ENCODE measurements at regions not wholly inside any gene's neighbourhood (a gene's known extent, or its start where the extent isn't known, plus 50 kb on each side); places are given as distances from the start of the nearest gene placed in this dataset.

GRCh38 chr1:116299248-116299647 lies 73.8 kb upstream of the ATP1A1 start:
- no peak for DNase-seq

GRCh38 chr1:116302281-116302680 lies 70.8 kb upstream of the ATP1A1 start:
- DNase-seq: no peak

DNA sequence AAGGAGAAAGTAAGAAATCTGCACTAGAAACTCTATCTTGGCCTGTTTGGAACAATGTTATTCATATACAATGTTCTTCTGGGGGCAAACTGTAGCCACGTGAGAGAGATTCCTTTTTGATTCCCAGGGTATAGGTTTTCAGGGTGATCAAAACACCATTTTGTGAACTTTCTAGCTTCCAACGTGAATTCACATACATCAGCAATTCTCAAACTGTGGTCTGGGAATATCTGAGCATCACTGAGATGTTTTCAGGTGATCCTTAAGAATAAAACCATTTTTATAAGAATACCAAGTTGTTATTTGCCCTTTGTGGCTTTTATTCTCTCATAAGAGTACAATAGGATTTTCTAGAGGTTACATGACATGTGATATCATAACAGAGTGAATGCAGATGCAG lies 66.9 kb upstream of the ATP1A1 start:
- DNase-seq: no peak

GRCh38 chr1:116306840-116307442 lies 66.1 kb upstream of the ATP1A1 start:
- DNase-seq: no peak

GRCh38 chr1:116308276-116308675 lies 64.8 kb upstream of the ATP1A1 start:
- no peak for DNase-seq

DNA sequence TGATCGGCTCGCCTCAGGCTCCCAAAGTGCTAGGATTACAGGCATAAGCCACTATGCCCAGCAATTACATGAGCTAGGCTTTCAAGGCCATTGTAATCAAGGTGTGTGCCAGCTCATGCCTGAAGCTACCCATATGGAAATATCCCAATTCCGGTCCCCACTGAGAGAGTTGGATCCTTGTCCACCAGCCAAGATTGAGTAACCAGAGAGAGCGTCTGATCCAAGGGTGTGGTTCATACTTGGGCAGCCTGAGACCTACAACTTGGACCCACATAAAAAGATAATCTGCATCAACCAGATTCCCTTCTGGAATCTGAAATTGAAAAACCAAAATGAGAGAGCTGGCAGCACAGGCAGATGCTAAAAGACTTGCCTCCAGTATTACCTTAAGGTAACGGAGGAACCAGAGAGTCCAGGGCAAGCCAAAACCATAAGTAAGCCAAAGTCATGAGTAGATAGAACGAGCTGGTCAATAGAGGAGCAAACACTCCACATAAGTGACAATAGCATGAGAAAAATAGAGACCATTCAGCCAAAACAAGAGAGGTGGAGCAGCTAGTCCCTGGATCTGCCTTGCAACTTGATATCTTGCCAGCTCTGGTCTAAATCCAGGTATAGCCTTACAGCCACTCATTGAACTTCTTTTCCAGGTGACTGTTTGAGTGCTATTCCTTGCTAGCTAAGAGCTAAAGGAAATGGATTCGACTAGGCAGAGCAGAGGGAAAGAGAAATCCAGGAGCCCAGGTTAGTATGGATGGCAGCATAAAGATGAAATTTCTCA lies 63.8 kb upstream of the ATP1A1 start:
- DNase-seq: no peak

DNA sequence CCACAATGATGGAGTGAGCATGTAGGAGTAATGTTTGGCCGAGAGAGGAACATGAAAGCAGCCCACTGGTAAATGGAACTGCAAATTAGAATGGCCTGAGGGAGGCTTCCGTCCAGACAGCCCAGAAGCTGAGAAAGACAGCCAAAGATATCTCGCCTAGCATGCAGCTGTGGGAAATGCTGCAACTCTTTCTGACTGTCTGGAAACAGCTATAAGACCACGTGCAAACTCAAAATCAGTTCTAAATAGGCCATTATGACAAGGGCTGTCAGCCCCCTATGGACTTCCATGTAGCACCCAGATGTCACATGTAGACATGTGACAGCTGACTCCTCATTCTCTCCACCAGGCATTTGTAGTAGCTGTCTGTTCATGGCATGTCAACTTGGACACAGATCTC lies 62.9 kb upstream of the ATP1A1 start:
- peak; percentile 36 for DNase-seq

GRCh38 chr1:116311193-116311592 lies 61.9 kb upstream of the ATP1A1 start:
- DNase-seq: no peak

GRCh38 chr1:116311756-116312680 lies 61.0 kb upstream of the ATP1A1 start:
- DNase-seq: no peak

DNA sequence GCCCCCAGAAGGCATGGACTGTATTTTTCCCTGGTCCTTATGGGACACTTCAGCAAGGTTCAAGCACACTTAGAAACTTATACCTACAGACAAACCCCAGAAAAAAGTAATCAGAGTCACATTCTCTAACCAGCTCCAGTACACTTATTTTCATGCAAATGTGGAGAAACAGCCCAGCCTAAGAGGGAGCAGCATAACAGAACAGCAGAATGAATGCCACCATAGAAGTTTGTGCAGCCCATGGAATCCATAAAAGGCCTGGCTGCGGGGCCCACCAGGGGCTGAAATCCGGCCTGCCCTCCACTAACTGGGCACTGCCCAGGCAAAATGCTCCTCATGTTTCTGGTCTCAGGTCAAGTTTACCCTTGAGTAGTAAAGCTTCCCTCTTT lies 60.4 kb upstream of the ATP1A1 start:
- DNase-seq: no peak

GRCh38 chr1:116313776-116314175 lies 59.3 kb upstream of the ATP1A1 start:
- no peak for DNase-seq

GRCh38 chr1:116314305-116314919 lies 58.6 kb upstream of the ATP1A1 start:
- no peak for DNase-seq

- DNase-seq: no peak
Measured at GRCh38 chr1:116316373-116316772, 56.7 kb upstream of the ATP1A1 start.

DNA sequence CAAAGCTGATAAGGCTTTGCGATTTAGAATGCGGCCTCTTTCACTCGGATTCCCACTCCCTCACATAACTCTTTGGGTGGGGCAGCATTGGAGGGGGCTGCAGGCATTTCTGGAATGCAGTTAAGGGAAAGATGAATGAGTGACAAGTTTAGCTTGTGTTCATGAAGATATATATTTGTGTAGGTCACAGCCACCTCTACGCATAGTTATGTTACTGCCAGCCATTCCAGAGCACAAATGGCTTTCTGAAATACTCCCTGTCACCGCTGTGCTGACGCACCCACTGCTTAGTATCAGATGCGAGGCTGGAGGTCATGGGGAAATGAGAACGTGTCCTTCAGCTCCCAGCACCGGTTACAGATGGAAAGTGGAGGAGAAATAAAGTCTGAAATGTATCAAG lies 54.1 kb upstream of the ATP1A1 start:
- DNase-seq: no peak

- DNase-seq: no peak
Measured at GRCh38 chr1:116320874-116321273, 52.2 kb upstream of the ATP1A1 start.

DNA sequence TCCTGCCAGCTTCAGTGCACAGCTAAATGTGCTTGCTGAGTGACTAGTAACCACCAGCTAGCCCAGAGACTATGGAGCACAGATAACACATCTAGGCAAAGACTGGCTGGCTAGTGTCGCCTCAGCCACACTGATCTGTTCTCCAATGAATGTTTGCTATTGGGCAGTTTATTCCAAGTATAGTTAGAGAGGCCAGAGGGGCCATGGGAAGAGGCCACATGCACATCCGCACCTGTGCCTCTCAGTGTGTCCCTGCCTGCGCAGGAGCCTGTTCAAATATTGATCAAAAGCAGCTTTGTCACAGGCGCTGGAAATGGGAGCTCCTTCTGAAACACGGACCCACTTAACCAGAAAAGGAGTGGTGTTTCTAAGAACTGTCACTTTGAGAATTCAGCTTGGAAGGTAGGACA lies 51.3 kb upstream of the ATP1A1 start:
- DNase-seq: no peak

- DNase-seq: no peak
Measured at GRCh38 chr1:116322752-116323405, 50.2 kb upstream of the ATP1A1 start.
